ENCODE measurements at regions not wholly inside any gene's neighbourhood (a gene's known extent, or its start where the extent isn't known, plus 50 kb on each side); places are given as distances from the start of the nearest gene placed in this dataset.
A peak's percentile ranks its signal among the peaks of the same experiment; 100 is the strongest.

DNA sequence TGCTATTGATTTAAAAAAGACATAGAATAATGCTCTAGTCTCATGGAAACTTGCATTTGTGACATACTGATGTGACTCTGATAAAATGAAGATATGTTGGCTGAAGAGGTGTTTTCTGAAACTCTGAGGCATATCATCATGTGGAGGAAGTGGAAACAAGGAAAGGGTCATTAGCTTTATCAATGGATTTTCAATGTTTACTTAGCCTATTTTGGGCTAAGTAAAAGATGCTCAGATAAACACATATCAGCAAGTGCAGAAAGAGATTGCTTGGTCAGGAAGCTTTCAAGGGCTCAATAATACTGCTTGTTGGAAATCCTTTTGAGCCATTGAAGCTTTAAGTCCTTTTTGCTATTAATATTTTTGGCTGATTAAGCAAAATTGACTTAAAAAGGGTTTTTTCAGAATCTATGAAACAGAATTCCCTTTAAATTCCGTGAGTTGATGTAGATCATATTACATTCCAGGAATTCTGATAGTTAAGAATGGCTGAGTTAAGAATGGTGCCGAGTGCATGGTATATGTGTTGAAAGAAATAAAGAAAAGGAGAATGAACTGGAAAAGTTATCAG is 952.8 kb upstream of the SPRY2 start:
- H3K4me2 ChIP-seq: no peak overlapping the region
- 13% methylated on average over 2 of the region's 2 CpGs for WGBS (ENCODE audit: missing lambda C conversion rate)
- H3K4me1 ChIP-seq: no peaks in the 10 kb centered on the region
- ChIA-PET CTCF (no interaction called here), POLR2A (no interaction called here)
- ATAC-seq (no peak), FAIRE-seq (no peak), DNase-seq (ENCODE audit: low read depth in 1 of 2, low spot score in 1 of 2) (no peak)
- TF ChIP-seq POLR2A (IDR thresholded peaks at IDR 0.05; ENCODE audit: low read length) (no peak), EHF (CRISPR knock-in tag; IDR thresholded peaks at IDR 0.05) (no peak), MAFK (IDR thresholded peaks at IDR 0.05; ENCODE audit: partially characterized antibody) (peak; percentile 59), CHD2 (IDR thresholded peaks at IDR 0.05; ENCODE audit: low read length, partially characterized antibody) (no peak), RCOR1 (IDR thresholded peaks at IDR 0.05; ENCODE audit: low read depth, low read length) (no peak), HOXB5 (CRISPR knock-in tag; IDR thresholded peaks at IDR 0.05) (no peak), FOXS1 (CRISPR knock-in tag; IDR thresholded peaks at IDR 0.05) (no peak)
- TF ChIP-seq, protein P1, sequence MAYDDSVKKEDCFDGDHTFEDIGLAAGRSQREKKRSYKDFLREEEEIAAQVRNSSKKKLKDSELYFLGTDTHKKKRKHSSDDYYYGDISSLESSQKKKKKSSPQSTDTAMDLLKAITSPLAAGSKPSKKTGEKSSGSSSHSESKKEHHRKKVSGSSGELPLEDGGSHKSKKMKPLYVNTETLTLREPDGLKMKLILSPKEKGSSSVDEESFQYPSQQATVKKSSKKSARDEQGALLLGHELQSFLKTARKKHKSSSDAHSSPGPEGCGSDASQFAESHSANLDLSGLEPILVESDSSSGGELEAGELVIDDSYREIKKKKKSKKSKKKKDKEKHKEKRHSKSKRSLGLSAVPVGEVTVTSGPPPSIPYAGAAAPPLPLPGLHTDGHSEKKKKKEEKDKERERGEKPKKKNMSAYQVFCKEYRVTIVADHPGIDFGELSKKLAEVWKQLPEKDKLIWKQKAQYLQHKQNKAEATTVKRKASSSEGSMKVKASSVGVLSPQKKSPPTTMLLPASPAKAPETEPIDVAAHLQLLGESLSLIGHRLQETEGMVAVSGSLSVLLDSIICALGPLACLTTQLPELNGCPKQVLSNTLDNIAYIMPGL (CRISPR knock-in tag; IDR thresholded peaks at IDR 0.05; ENCODE audit: borderline replicate concordance): no peak
- H3K4me3 ChIP-seq: no peak overlapping the region
- no peak overlapping the region for H3K27ac ChIP-seq
- no peaks in the 10 kb centered on the region for H3K9me3 ChIP-seq

DNA sequence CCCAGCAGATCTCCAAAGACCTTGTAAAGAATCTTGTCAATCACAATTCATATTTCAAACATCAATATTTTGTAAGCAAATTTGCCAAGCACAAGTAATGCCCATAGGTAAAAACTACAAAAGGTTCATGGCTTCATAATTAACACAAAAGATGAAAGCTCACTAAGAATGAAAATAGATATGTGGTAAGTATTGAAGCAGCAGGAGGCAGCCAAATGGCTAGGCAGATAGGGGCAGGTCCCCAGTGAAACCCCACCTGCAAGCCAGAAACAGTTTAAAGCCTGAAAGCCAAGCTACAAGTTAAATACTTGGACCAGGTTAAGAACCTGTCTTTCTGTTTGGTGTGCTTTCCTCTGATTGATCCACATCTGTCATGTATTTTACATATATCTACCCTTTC is 942.6 kb upstream of the SPRY2 start:
- POLR2A ChIA-PET: no interaction called here
- TF ChIP-seq ZSCAN20 (CRISPR knock-in tag; IDR thresholded peaks at IDR 0.05) (no peak), HOXB5 (CRISPR knock-in tag; IDR thresholded peaks at IDR 0.05) (no peak), FOSB (CRISPR knock-in tag; IDR thresholded peaks at IDR 0.05) (no peak), HOXA7 (CRISPR knock-in tag; IDR thresholded peaks at IDR 0.05) (no peak), RAD21 (conservative IDR thresholded peaks at IDR 0.05 in 1 of 2, IDR thresholded peaks at IDR 0.05 in 1 of 2) (no peak), JUN (IDR thresholded peaks at IDR 0.05) (no peak)
- TF ChIP-seq, protein P2, sequence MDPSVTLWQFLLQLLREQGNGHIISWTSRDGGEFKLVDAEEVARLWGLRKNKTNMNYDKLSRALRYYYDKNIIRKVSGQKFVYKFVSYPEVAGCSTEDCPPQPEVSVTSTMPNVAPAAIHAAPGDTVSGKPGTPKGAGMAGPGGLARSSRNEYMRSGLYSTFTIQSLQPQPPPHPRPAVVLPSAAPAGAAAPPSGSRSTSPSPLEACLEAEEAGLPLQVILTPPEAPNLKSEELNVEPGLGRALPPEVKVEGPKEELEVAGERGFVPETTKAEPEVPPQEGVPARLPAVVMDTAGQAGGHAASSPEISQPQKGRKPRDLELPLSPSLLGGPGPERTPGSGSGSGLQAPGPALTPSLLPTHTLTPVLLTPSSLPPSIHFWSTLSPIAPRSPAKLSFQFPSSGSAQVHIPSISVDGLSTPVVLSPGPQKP (IDR thresholded peaks at IDR 0.05; ENCODE audit: low read depth, low read length): no peak
- TF ChIP-seq, protein P1 (CRISPR knock-in tag; IDR thresholded peaks at IDR 0.05; ENCODE audit: borderline replicate concordance): no peak
- TF ChIP-seq, protein P3, sequence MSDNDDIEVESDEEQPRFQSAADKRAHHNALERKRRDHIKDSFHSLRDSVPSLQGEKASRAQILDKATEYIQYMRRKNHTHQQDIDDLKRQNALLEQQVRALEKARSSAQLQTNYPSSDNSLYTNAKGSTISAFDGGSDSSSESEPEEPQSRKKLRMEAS (IDR thresholded peaks at IDR 0.05): no peak
- ATAC-seq (no peak), FAIRE-seq (no peak), DNase-seq (ENCODE audit: low read depth in 1 of 2, low spot score in 1 of 2) (no peak)
- Histone ChIP-seq H3K4me3 (no peak overlapping the region), H3K27ac (no peak overlapping the region), H3K4me1 (no peaks in the 10 kb centered on the region), H3K9me3 (no peaks in the 10 kb centered on the region), H3K4me2 (no peak overlapping the region)
- CTCF ChIA-PET: no interaction called here

DNA sequence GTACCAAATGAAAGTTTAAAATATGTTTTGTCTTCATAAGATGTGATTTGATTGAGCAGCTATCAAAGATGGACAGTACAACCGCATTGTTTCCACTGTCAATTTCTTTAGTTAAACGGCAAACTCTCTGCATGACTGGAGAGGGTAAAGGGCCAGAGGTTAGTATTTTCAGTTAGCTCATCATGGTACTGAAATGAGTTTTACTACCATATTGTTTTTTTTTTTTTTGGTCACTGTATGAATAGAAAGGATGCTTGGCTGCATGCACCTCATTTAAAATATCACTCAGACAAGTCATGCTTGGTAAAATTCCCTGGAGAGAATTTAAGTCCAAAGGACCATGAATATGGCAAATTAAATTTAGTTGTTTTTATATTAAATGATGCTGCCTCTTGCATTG is 942.1 kb upstream of the SPRY2 start:
- no peak for FAIRE-seq
- CTCF ChIA-PET: no interaction called here
- POLR2A ChIA-PET: no interaction called here

More for the DNA sequence above, 942.1 kb upstream of the SPRY2 start:
- no peaks in the 10 kb centered on the region for H3K4me1 ChIP-seq
- no peaks in the 10 kb centered on the region for H3K9me3 ChIP-seq
- no peak overlapping the region for H3K4me2 ChIP-seq
- H3K4me3 ChIP-seq: no peak overlapping the region
- no peak for TF ChIP-seq SREBF2 (IDR thresholded peaks at IDR 0.05)
- TF ChIP-seq, protein P4, sequence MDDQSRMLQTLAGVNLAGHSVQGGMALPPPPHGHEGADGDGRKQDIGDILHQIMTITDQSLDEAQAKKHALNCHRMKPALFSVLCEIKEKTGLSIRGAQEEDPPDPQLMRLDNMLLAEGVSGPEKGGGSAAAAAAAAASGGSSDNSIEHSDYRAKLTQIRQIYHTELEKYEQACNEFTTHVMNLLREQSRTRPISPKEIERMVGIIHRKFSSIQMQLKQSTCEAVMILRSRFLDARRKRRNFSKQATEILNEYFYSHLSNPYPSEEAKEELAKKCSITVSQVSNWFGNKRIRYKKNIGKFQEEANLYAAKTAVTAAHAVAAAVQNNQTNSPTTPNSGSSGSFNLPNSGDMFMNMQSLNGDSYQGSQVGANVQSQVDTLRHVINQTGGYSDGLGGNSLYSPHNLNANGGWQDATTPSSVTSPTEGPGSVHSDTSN (IDR thresholded peaks at IDR 0.05): no peak
- TF ChIP-seq, protein P3 (IDR thresholded peaks at IDR 0.05): no peak
- no peak for TF ChIP-seq PHF8 (IDR thresholded peaks at IDR 0.05; ENCODE audit: borderline replicate concordance, low read depth)
- TF ChIP-seq MAZ (IDR thresholded peaks at IDR 0.05; ENCODE audit: borderline replicate concordance, low read depth, low read length): no peak
- TF ChIP-seq ZNF302 (CRISPR knock-in tag; IDR thresholded peaks at IDR 0.05): no peak
- TF ChIP-seq KDM5A (IDR thresholded peaks at IDR 0.05): no peak
- TF ChIP-seq ESRRA (IDR thresholded peaks at IDR 0.05; ENCODE audit: borderline replicate concordance, low read length): no peak
- DNase-seq (ENCODE audit: low read depth in 1 of 2, low spot score in 1 of 2): no peak
- WGBS (ENCODE audit: missing lambda C conversion rate): 48% methylated on average over 2 of the region's 2 CpGs
- H3K27ac ChIP-seq: no peak overlapping the region
- no peak for ATAC-seq

Measured in A549 (cell line).